GM18526 (cell line): ENCODE measurements at regions not wholly inside any gene's neighbourhood (a gene's known extent, or its start where the extent isn't known, plus 50 kb on each side); places are given as distances from the start of the nearest gene placed in this dataset.

Experiments used
- POLR2A ChIP-seq: IDR thresholded peaks from 3 replicates; pipeline ENCODE4 v1.6.1; 2011; ENCODE audit not compliant: insufficient read length; ENCODE audit errors: extremely low read depth

GRCh38 chr15:39250460-39251186, 330.3 kb upstream of the THBS1 start:
- no peak for TF ChIP-seq POLR2A

GRCh38 chr15:39251413-39252133, 329.3 kb upstream of the THBS1 start:
- no peak for TF ChIP-seq POLR2A

GRCh38 chr15:39252134-39252470, 328.8 kb upstream of the THBS1 start:
- no peak for TF ChIP-seq POLR2A

- no peak for TF ChIP-seq POLR2A
These were observed 327.3 kb upstream of the THBS1 start for GRCh38 chr15:39253552-39253951.

- no peak for TF ChIP-seq POLR2A
These were observed 326.7 kb upstream of the THBS1 start for GRCh38 chr15:39254181-39254580.

GRCh38 chr15:39255760-39256159, 325.1 kb upstream of the THBS1 start:
- no peak for TF ChIP-seq POLR2A

GRCh38 chr15:39260391-39260790, 320.5 kb upstream of the THBS1 start:
- no peak for TF ChIP-seq POLR2A

- no peak for TF ChIP-seq POLR2A
These were observed 320.1 kb upstream of the THBS1 start for GRCh38 chr15:39260791-39261190.

GRCh38 chr15:39265261-39265660, 315.6 kb upstream of the THBS1 start:
- no peak for TF ChIP-seq POLR2A

GRCh38 chr15:39266890-39267289, 314.0 kb upstream of the THBS1 start:
- no peak for TF ChIP-seq POLR2A

- no peak for TF ChIP-seq POLR2A
These were observed 313.2 kb upstream of the THBS1 start for GRCh38 chr15:39267685-39268084.

GRCh38 chr15:39269352-39269751, 311.5 kb upstream of the THBS1 start:
- no peak for TF ChIP-seq POLR2A

GRCh38 chr15:39269821-39270220, 311.1 kb upstream of the THBS1 start:
- TF ChIP-seq POLR2A: no peak

- TF ChIP-seq POLR2A: no peak
These were observed 310.5 kb upstream of the THBS1 start for GRCh38 chr15:39270221-39270855.

GRCh38 chr15:39270934-39271333, 309.9 kb upstream of the THBS1 start:
- no peak for TF ChIP-seq POLR2A

GRCh38 chr15:39272901-39273300, 308.0 kb upstream of the THBS1 start:
- no peak for TF ChIP-seq POLR2A
